Loucy (cell line): ENCODE measurements at regions not wholly inside any gene's neighbourhood (a gene's known extent, or its start where the extent isn't known, plus 50 kb on each side); places are given as distances from the start of the nearest gene placed in this dataset.

Experiments used
- H2AFZ ChIP-seq: fragments of 200-600 bp; sonication (generic); 2 replicates; pipeline ENCODE4 v1.6.0; 2016; ENCODE audit warnings: antibody characterized with exemption, mild to moderate bottlenecking, low read length, moderate library complexity
- H3F3A ChIP-seq: fragments of 200-600 bp; 2 replicates; pipeline ENCODE4 v1.6.0; 2016; ENCODE audit warnings: antibody characterized with exemption, low read depth, mild to moderate bottlenecking
- H3K27me3 ChIP-seq: fragments of 200-600 bp; sonication (generic); 2 replicates; pipeline ENCODE4 v1.6.1; 2014; ENCODE audit warnings: low read length, mild to moderate bottlenecking; ENCODE audit not compliant: insufficient read depth, poor library complexity, severe bottlenecking
- H3K36me3 ChIP-seq: fragments of 200-600 bp; sonication (generic); 2 replicates; pipeline ENCODE4 v1.6.1; 2016; ENCODE audit warnings: low read length; ENCODE audit not compliant: insufficient read depth
- H3K4me1 ChIP-seq: fragments of 200-600 bp; sonication (generic); 2 replicates; pipeline ENCODE4 v1.5.1; 2014; ENCODE audit warnings: low read length, mild to moderate bottlenecking; ENCODE audit not compliant: insufficient read depth, poor library complexity, severe bottlenecking
- H3K4me2 ChIP-seq: fragments of 200-600 bp; sonication (generic); 2 replicates; pipeline ENCODE4 v1.6.0; 2014; ENCODE audit warnings: antibody characterized with exemption, low read length, low read depth, mild to moderate bottlenecking; ENCODE audit not compliant: poor library complexity, severe bottlenecking
- H3K4me3 ChIP-seq: fragments of 200-600 bp; sonication (generic); 2 replicates; pipeline ENCODE4 v1.5.1; 2014; ENCODE audit warnings: low read length, mild to moderate bottlenecking, mixed read lengths; ENCODE audit not compliant: poor library complexity, severe bottlenecking
- H3K79me2 ChIP-seq: fragments of 200-600 bp; sonication (generic); 2 replicates; pipeline ENCODE4 v1.6.1; 2014; ENCODE audit warnings: low read length; ENCODE audit not compliant: insufficient read depth
- H3K9ac ChIP-seq: fragments of 200-600 bp; sonication (generic); 2 replicates; pipeline ENCODE4 v1.6.0; 2014; ENCODE audit warnings: mild to moderate bottlenecking, low read depth, low read length, moderate library complexity; ENCODE audit not compliant: poor library complexity, severe bottlenecking
- H3K9me2 ChIP-seq: fragments of 200-600 bp; sonication (generic); replicated peaks from 2 replicates; pipeline ENCODE4 v1.6.1; 2016; ENCODE audit warnings: low read depth, low read length, mixed read lengths
- H3K9me3 ChIP-seq: fragments of 200-600 bp; sonication (generic); 2 replicates; pipeline ENCODE4 v1.6.1; 2014; ENCODE audit warnings: mild to moderate bottlenecking, antibody characterized with exemption, low read length, low read depth; ENCODE audit not compliant: insufficient read depth
- H4K20me1 ChIP-seq: fragments of 200-600 bp; sonication (generic); 2 replicates; pipeline ENCODE4 v1.6.0; 2014; ENCODE audit warnings: antibody characterized with exemption, low read length, mild to moderate bottlenecking; ENCODE audit not compliant: insufficient read depth, poor library complexity, severe bottlenecking
- EZH2phosphoT487 ChIP-seq: fragments of 200-600 bp; IDR thresholded peaks from 2 replicates; pipeline ENCODE4 v1.6.1; 2018; ENCODE audit warnings: antibody characterized with exemption, mild to moderate bottlenecking, moderate library complexity, borderline replicate concordance
- TF ChIP-seq, protein P1 (sequence below): fragments of 200-600 bp; sonication (generic); conservative IDR thresholded peaks from 2 replicates; pipeline ENCODE4 v1.5.1; 2014; ENCODE audit warnings: mild to moderate bottlenecking, antibody characterized with exemption, low read length

DNA sequence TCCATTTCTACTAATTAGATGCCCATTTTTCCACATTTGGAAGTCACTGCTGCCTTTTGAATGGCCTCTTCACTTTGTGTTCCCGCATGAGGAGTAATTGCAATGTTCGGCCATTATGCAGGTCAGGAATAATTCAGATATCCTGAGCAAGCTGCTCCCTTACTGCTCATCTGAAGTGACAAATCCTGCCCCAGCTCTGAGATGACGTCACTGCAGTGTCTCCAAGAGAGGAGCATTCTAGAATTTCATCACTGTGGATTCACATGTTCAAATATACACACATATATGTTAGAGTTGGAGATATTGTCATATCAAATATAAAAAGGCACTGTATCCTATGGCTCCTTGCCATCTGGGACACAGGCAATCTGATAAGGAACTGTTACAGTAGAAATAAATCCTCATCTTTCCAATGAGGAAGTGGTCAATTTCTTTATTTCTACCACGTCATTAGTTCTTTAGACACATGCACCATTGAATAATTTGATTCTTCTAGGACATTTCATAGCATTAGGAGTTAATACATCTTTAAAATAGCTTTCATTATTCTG is 706.9 kb upstream of the TENM3 start:
- H3K9me2 ChIP-seq: no peaks in the 10 kb centered on the region
- no peak overlapping the region for H3K4me3 ChIP-seq
- no peaks in the 10 kb centered on the region for H4K20me1 ChIP-seq
- no peaks in the 10 kb centered on the region for H3K36me3 ChIP-seq
- H3K79me2 ChIP-seq: no peaks in the 10 kb centered on the region
- no peak overlapping the region for H3K9ac ChIP-seq
- TF ChIP-seq, protein P1, sequence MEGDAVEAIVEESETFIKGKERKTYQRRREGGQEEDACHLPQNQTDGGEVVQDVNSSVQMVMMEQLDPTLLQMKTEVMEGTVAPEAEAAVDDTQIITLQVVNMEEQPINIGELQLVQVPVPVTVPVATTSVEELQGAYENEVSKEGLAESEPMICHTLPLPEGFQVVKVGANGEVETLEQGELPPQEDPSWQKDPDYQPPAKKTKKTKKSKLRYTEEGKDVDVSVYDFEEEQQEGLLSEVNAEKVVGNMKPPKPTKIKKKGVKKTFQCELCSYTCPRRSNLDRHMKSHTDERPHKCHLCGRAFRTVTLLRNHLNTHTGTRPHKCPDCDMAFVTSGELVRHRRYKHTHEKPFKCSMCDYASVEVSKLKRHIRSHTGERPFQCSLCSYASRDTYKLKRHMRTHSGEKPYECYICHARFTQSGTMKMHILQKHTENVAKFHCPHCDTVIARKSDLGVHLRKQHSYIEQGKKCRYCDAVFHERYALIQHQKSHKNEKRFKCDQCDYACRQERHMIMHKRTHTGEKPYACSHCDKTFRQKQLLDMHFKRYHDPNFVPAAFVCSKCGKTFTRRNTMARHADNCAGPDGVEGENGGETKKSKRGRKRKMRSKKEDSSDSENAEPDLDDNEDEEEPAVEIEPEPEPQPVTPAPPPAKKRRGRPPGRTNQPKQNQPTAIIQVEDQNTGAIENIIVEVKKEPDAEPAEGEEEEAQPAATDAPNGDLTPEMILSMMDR: no peak
- no peak for TF ChIP-seq EZH2phosphoT487
- no peaks in the 10 kb centered on the region for H3K27me3 ChIP-seq
- no peak overlapping the region for H3K4me2 ChIP-seq
- no peak overlapping the region for H2AFZ ChIP-seq
- no peaks in the 10 kb centered on the region for H3K9me3 ChIP-seq
- no peaks in the 10 kb centered on the region for H3K4me1 ChIP-seq
- H3F3A ChIP-seq: no peaks in the 10 kb centered on the region

DNA sequence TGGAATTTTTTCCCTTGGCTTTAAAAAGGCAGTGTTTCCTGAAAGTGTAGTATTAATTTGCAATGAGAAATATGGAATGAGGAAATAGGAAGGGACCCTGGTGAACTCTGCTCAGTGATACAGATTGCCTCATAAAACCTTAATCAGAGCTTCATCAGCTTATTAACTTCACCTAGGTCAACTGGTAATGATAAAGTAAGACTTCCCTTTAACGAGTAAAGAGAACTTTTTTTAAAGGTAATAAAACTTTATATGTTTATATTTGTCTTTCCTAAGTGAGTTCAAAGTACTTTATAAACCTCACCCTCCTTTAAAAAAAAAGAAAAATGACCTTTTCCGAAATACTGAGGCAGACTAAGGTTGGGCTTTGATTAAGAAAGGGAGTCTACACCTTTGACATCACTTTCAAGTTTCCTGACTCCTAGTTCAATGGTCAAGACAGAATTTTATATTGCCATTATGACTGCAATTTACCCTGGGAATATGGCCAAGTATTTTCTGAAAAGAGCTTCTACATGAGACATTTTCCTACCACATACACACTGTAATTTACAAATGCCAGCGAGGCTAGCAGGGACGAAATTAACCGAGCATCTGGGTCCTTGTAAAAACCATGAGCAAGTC is 706.3 kb upstream of the TENM3 start:
- Histone ChIP-seq H3K9ac (no peak overlapping the region), H3K9me2 (no peaks in the 10 kb centered on the region), H3K27me3 (no peaks in the 10 kb centered on the region), H3K36me3 (no peaks in the 10 kb centered on the region), H3K4me1 (no peaks in the 10 kb centered on the region), H3F3A (no peaks in the 10 kb centered on the region), H3K9me3 (no peaks in the 10 kb centered on the region), H2AFZ (no peak overlapping the region), H3K79me2 (no peaks in the 10 kb centered on the region), H4K20me1 (no peaks in the 10 kb centered on the region), H3K4me2 (no peak overlapping the region), H3K4me3 (no peak overlapping the region)
- TF ChIP-seq EZH2phosphoT487: no peak
- TF ChIP-seq, protein P1: no peak

DNA sequence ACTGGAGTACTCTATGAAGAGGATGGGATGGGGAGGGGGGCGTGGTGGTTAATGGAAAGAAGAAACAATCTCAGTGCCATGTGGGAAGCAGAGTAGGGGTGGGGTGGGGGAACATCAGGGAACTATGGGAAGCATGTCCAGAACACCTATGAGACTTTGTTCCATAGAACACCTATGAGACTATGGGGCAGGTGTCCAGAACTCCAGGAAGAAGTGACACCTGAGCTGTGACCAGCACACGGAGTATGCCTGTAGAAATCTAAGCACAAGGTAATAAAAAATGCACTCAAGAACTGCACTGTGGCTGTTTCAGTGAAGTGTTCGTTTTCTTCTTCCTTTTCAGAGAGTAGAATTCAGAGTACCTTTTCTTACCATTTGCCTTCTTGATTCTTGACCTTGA is 704.8 kb upstream of the TENM3 start:
- H3K4me2 ChIP-seq: no peak overlapping the region
- H3F3A ChIP-seq: no peaks in the 10 kb centered on the region
- no peaks in the 10 kb centered on the region for H3K4me1 ChIP-seq
- no peaks in the 10 kb centered on the region for H3K9me2 ChIP-seq
- no peak overlapping the region for H3K4me3 ChIP-seq
- H3K9ac ChIP-seq: no peak overlapping the region
- H3K36me3 ChIP-seq: no peaks in the 10 kb centered on the region
- no peaks in the 10 kb centered on the region for H4K20me1 ChIP-seq
- TF ChIP-seq, protein P1: no peak
- TF ChIP-seq EZH2phosphoT487: no peak
- no peak overlapping the region for H2AFZ ChIP-seq
- no peaks in the 10 kb centered on the region for H3K27me3 ChIP-seq
- no peaks in the 10 kb centered on the region for H3K79me2 ChIP-seq
- H3K9me3 ChIP-seq: no peaks in the 10 kb centered on the region
